AG09309 (cell line): ENCODE measurements at regions not wholly inside any gene's neighbourhood (a gene's known extent, or its start where the extent isn't known, plus 50 kb on each side); places are given as distances from the start of the nearest gene placed in this dataset.

Source experiments
- DNase-seq: peaks from one replicate; pipeline ENCODE4 v3.0.0-alpha.2; 2010; ENCODE audit warnings: low read depth
- H3K4me3 ChIP-seq: 2 replicates; pipeline ENCODE4 v1.5.1; 2011; ENCODE audit warnings: mild to moderate bottlenecking, low read depth, low read length, moderate library complexity; ENCODE audit not compliant: control insufficient read depth
- TF ChIP-seq, protein P1 (sequence below): IDR thresholded peaks from 2 replicates; pipeline ENCODE4 v1.5.1; 2011; ENCODE audit warnings: mild to moderate bottlenecking, low read depth, low read length, inconsistent platforms; ENCODE audit not compliant: insufficient read depth, control insufficient read depth; ENCODE audit errors: missing control alignments

GRCh38 chr6:9159051-9159450 is 723.7 kb upstream of the SLC35B3 start:
- no peak overlapping the region for H3K4me3 ChIP-seq
- TF ChIP-seq, protein P1, sequence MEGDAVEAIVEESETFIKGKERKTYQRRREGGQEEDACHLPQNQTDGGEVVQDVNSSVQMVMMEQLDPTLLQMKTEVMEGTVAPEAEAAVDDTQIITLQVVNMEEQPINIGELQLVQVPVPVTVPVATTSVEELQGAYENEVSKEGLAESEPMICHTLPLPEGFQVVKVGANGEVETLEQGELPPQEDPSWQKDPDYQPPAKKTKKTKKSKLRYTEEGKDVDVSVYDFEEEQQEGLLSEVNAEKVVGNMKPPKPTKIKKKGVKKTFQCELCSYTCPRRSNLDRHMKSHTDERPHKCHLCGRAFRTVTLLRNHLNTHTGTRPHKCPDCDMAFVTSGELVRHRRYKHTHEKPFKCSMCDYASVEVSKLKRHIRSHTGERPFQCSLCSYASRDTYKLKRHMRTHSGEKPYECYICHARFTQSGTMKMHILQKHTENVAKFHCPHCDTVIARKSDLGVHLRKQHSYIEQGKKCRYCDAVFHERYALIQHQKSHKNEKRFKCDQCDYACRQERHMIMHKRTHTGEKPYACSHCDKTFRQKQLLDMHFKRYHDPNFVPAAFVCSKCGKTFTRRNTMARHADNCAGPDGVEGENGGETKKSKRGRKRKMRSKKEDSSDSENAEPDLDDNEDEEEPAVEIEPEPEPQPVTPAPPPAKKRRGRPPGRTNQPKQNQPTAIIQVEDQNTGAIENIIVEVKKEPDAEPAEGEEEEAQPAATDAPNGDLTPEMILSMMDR: no peak
- no peak for DNase-seq

DNA sequence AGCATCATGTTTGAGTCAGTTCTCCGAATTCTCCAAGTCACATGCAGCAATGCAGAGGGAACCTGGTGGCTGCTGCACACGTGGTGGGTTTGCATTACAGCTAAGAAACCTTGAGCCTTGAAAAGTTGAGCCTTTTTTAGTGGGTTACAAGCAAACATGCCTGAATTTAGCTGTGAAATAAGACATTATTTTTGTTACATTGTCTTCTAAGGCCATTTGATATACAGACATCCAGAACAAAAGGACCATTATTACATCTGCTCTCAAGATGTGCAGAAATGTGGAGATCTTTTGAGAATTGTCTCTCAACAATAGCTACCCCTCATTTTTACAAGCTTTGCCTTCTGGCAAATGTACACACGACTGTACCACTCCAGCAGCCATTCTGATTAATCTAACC is 720.5 kb upstream of the SLC35B3 start:
- TF ChIP-seq, protein P1: no peak
- H3K4me3 ChIP-seq: no peak overlapping the region
- no peak for DNase-seq

DNA sequence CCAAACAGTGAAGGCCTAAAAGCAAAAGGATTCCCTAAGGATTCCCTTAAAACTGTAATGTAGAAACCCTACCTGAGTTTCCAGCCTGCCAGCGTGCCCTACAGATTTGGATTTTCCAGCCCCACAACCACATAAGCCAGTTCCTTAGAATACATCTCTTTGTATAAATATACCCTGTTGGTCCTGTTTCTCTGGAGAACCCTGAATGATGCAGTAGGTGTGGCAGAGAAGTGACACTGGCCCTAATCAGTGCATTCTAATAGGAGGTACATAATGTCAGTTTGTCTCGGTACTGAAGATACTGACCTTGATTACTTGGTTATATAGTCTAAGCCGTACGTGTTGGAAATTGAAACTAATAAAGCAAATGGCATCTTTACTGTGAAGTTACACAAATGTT is 707.8 kb upstream of the SLC35B3 start:
- DNase-seq: no peak
- TF ChIP-seq, protein P1: no peak
- no peak overlapping the region for H3K4me3 ChIP-seq

DNA sequence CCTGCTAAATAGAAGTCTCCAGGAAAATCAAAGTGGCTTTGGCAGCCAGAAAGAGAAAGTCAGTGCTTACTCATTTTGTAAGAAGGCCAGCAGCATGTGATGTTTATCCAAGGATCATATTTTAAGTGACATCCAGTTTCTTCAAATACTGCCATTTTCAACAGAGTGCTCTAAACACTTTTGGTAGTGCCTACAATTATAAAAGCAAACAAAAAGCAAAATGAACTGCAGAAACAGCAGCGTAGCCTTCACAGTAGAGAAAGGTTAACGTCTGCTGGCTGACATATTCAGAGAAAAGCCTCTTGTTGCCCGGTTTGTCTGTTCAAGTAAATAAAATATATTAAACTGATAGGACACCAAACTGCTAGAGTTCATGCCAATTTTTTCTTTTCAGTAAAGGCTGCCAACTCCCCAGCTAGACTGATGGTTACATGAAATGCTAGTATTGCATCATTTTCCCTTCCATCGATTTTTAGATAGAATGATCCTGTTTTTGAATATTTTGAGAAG is 705.7 kb upstream of the SLC35B3 start:
- TF ChIP-seq, protein P1: no peak
- H3K4me3 ChIP-seq: no peak overlapping the region
- DNase-seq: no peak

- TF ChIP-seq, protein P1: no peak
- DNase-seq: no peak
- H3K4me3 ChIP-seq: no peak overlapping the region
These were observed 704.8 kb upstream of the SLC35B3 start for GRCh38 chr6:9140172-9140571.

- H3K4me3 ChIP-seq: no peak overlapping the region
- TF ChIP-seq, protein P1: no peak
- peak; percentile 61 for DNase-seq
These were observed 704.4 kb upstream of the SLC35B3 start for GRCh38 chr6:9139746-9140145.

DNA sequence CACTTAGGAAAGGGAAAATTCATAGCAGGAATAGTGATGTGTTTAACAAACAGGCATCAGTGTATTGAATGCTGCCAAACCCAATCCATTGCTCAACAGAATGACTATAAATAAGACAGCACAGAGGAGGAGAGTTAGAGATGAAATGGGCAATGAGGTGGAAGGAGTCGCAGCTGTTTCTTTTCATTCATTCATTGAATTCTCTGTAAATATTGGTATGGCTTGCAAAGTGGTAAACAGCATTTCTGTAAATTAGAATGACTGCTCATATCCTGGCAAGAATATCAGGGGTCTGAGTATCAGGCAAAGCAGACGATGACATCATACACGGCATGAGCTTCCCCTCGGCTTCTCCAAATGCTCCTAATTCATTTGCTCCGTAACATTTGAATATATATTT is 703.6 kb upstream of the SLC35B3 start:
- TF ChIP-seq, protein P1: no peak
- H3K4me3 ChIP-seq: no peak overlapping the region
- DNase-seq: no peak
